Heart left ventricle (tissue), 13 donors: ENCODE measurements at regions not wholly inside any gene's neighbourhood (a gene's known extent, or its start where the extent isn't known, plus 50 kb on each side); places are given as distances from the start of the nearest gene placed in this dataset.
"Not testable (repeated sequence)": the region's sequence is repeated elsewhere in the genome, so short reads cannot be mapped to it uniquely, and the experiment has no call there.

ENCODE experiments used
- CTCF ChIP-seq, 12 donors: fragments of 200-600 bp; sonication (generic) in 4 of 12; IDR thresholded peaks; one replicate each; pipeline versions ENCODE4 v1.5.0 to v1.8.0; 2018 to 2022; ENCODE audit warnings: antibody characterized with exemption in 12 of 12, mild to moderate bottlenecking in 5 of 12
- POLR2A ChIP-seq, 2 donors: fragments of 450-650 bp; IDR thresholded peaks; one replicate each; pipeline ENCODE4 v1.6.1; 2017; ENCODE audit warnings: antibody characterized with exemption in 2 of 2, mild to moderate bottlenecking in 2 of 2, moderate library complexity in 2 of 2
- donor health status: ischemic (EF 13 %, LVEDD 7.1; RV severe dilation, severe dysfunction).
- donor health status: DM: no; HTN: yes; CAD: no.
- donor health status: DM: no; HTN: no; CAD: no.
- donor health status: ischemic (EF 25% LVEDD 6.9; RV normal size, moderate dysfunction).
- donor health status: ischemic (EF 25% LVEDD 5.7; RV mildly dilated, moderate dysfunction).
- donor health status: ischemic (EF 35%, LVEDD 5.7; RV mildly dilated, moderate dysfunction).
- donor health status: nonischemic (EF 11% LVEDD 7.7; RV severe dilation, severe dysfunction).
- donor health status: DM: yes; HTN: yes; CAD: no.
- donor health status: PGD.
- donor health status: ischemic (EF 29% LVEDD 5.4; RV normal size, mild dysfunction).
- donor health status: nonischemic (EF 23%, LVEDD 6.1; RV moderate dilation, normal function).

- TF ChIP-seq CTCF, POLR2A (IDR thresholded peaks at IDR 0.05): not testable (repeated sequence)
Measured at GRCh38 chr6:5836597-5836996, 170.1 kb downstream of the NRN1 start.
